Left ventricle myocardium inferior (tissue), 1 donor: ENCODE measurements at regions not wholly inside any gene's neighbourhood (a gene's known extent, or its start where the extent isn't known, plus 50 kb on each side); places are given as distances from the start of the nearest gene placed in this dataset.

Experiments used
- DNase-seq: peaks from one replicate; pipeline ENCODE4 v3.0.0-alpha.2; 2020
- H3K27ac ChIP-seq: fragments of 200-600 bp; replicated peaks from 2 replicates; pipeline ENCODE4 v1.8.0; 2021
- H3K27me3 ChIP-seq: fragments of 200-600 bp; 2 replicates; pipeline ENCODE4 v1.8.0; 2021; ENCODE audit warnings: low read depth
- H3K36me3 ChIP-seq: fragments of 200-600 bp; 2 replicates; pipeline ENCODE4 v1.8.0; 2021
- H3K4me1 ChIP-seq: fragments of 200-600 bp; 2 replicates; pipeline ENCODE4 v1.8.0; 2021
- H3K4me3 ChIP-seq: fragments of 200-600 bp; 2 replicates; pipeline ENCODE4 v1.8.0; 2021; ENCODE audit warnings: mild to moderate bottlenecking, moderate library complexity
- H3K9me3 ChIP-seq: fragments of 200-600 bp; replicated peaks from 2 replicates; pipeline ENCODE4 v1.8.0; 2021
- intact Hi-C: fragments of 100-400 bp; cut with micrococcal nuclease; formaldehyde crosslinking; loops from one replicate; pipeline ENCODE4 v1.11.0; 2022
- TF ChIP-seq, protein P1 (sequence below): fragments of 200-600 bp; IDR thresholded peaks from 2 replicates; pipeline ENCODE4 v1.8.0; 2021; ENCODE audit warnings: antibody characterized with exemption, mild to moderate bottlenecking, borderline replicate concordance
- donor health status: DM: no; HTN: yes; CAD: no; lungs with severe emphysema.

GRCh38 chr5:61215996-61216395 is 53.7 kb upstream of the SMIM15 start:
- intact Hi-C loops = no loop called here
- Histone ChIP-seq H3K9me3 (no peaks in the 10 kb centered on the region), H3K4me1 (no peaks in the 10 kb centered on the region), H3K27ac (no peak overlapping the region), H3K4me3 (no peak overlapping the region), H3K27me3 (no peaks in the 10 kb centered on the region), H3K36me3 (no peaks in the 10 kb centered on the region)
- DNase-seq = no peak
- TF ChIP-seq, protein P1, sequence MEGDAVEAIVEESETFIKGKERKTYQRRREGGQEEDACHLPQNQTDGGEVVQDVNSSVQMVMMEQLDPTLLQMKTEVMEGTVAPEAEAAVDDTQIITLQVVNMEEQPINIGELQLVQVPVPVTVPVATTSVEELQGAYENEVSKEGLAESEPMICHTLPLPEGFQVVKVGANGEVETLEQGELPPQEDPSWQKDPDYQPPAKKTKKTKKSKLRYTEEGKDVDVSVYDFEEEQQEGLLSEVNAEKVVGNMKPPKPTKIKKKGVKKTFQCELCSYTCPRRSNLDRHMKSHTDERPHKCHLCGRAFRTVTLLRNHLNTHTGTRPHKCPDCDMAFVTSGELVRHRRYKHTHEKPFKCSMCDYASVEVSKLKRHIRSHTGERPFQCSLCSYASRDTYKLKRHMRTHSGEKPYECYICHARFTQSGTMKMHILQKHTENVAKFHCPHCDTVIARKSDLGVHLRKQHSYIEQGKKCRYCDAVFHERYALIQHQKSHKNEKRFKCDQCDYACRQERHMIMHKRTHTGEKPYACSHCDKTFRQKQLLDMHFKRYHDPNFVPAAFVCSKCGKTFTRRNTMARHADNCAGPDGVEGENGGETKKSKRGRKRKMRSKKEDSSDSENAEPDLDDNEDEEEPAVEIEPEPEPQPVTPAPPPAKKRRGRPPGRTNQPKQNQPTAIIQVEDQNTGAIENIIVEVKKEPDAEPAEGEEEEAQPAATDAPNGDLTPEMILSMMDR = no peak

- Histone ChIP-seq H3K36me3 (no peaks in the 10 kb centered on the region), H3K27me3 (no peaks in the 10 kb centered on the region), H3K4me3 (no peak overlapping the region), H3K27ac (no peak overlapping the region), H3K4me1 (no peaks in the 10 kb centered on the region), H3K9me3 (peaks cover 4% of the 10 kb centered on the region)
- DNase-seq = no peak
- TF ChIP-seq, protein P1 = no peak
- intact Hi-C loops = no loop called here
Observed at GRCh38 chr5:61216741-61217140, 54.5 kb upstream of the SMIM15 start.

DNA sequence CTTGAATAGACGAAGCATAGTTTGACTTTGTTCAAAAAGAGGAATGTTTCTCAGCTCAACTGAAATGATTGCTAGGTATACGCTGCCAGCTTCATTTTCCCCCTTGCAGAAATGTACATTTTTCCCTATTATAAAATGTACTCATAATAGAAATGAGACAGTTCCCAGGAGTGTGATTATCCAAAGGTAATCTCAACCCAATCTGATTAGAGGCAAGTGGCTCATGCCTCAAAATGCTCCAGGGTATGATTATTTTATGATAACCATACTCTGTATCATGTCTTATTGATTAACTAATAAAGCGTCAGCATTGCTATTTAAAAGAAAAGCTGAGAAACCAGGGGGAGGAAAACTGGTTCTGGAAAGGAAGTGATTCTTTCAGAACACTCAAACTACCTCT is 54.9 kb upstream of the SMIM15 start:
- intact Hi-C loops = no loop called here
- no peaks in the 10 kb centered on the region for H3K27me3 ChIP-seq
- H3K4me3 ChIP-seq = no peak overlapping the region
- H3K4me1 ChIP-seq = no peaks in the 10 kb centered on the region
- no peak overlapping the region for H3K27ac ChIP-seq
- no peak for DNase-seq
- H3K9me3 ChIP-seq = peaks cover 8% of the 10 kb centered on the region
- TF ChIP-seq, protein P1 = no peak
- H3K36me3 ChIP-seq = no peaks in the 10 kb centered on the region

DNA sequence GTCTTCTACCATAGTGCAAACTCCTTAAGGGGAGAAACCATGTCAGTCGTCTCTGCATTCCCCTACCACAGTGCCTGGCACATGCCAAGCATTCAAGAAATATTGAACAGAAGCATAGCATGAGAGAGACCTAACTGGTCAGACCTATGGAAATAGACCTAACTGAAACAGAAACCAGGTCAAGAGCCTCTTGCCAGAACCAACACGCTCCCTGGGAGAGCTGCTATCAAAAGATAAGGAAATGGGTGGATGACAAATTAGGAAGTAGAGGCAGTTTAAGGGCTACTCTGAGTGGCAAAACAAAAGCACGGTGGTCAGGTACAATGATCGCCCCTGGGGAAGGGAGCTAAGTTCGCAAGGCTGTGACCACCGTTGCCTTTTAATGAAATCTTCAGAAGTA is 66.0 kb upstream of the SMIM15 start:
- H3K4me3 ChIP-seq = no peak overlapping the region
- TF ChIP-seq, protein P1 = no peak
- H3K4me1 ChIP-seq = peaks cover 6% of the 10 kb centered on the region
- H3K27me3 ChIP-seq = no peaks in the 10 kb centered on the region
- DNase-seq = no peak
- no peaks in the 10 kb centered on the region for H3K36me3 ChIP-seq
- intact Hi-C loops = no loop called here
- no peak overlapping the region for H3K27ac ChIP-seq
- peaks cover 8% of the 10 kb centered on the region for H3K9me3 ChIP-seq

- intact Hi-C loops = no loop called here
Observed at GRCh38 chr5:61228691-61229280, 66.5 kb upstream of the SMIM15 start.

More at GRCh38 chr5:61228691-61229280, 66.5 kb upstream of the SMIM15 start:
- Histone ChIP-seq H3K4me1 (peaks cover 6% of the 10 kb centered on the region), H3K27ac (no peak overlapping the region), H3K27me3 (no peaks in the 10 kb centered on the region), H3K4me3 (no peak overlapping the region), H3K36me3 (no peaks in the 10 kb centered on the region), H3K9me3 (peaks cover 8% of the 10 kb centered on the region)
- DNase-seq = no peak
- TF ChIP-seq, protein P1 = no peak
